GM12878 (cell line): ENCODE measurements at regions not wholly inside any gene's neighbourhood (a gene's known extent, or its start where the extent isn't known, plus 50 kb on each side); places are given as distances from the start of the nearest gene placed in this dataset.

Source experiments
- ATAC-seq: fragments of 200-7000 bp; cut with Tn5 transposase; 3 replicates; pipeline ENCODE4 v1.9.1; 2020; ENCODE audit warnings: mild to moderate bottlenecking, moderate library complexity
- BruUV-seq: library from RNA; stranded (reverse); fragments of 400-500 nt; replicated peaks from 2 replicates; lab custom pipeline; 2021; lab: Mats Ljungman, UMichigan
- CTCF ChIA-PET: fragments of 300-600 bp; sonication (Branson Sonifier 250); formaldehyde crosslinking; extraction: SDS; loops from one replicate; lab custom pipeline; 2021; ENCODE audit warnings: inconsistent platforms; lab: Yijun Ruan, JAX
- POLR2A ChIA-PET: fragments of 350-600 bp; formaldehyde crosslinking; extraction: SDS; loops from one replicate; lab custom pipeline; 2021; ENCODE audit warnings: inconsistent platforms; lab: Charles Lee
- RAD21 ChIA-PET: fragments of 300-600 bp; sonication (Branson Sonifier 250); formaldehyde crosslinking; loops from one replicate; lab custom pipeline; 2023; ENCODE audit warnings: antibody characterized with exemption; ENCODE audit not compliant: unreplicated experiment; lab: Charles Lee
- SMC1A ChIA-PET: fragments of 300-600 bp; sonication (Branson Sonifier 250); formaldehyde crosslinking; loops from one replicate; lab custom pipeline; 2023; ENCODE audit not compliant: unreplicated experiment, uncharacterized antibody; lab: Charles Lee
- DNase-seq: peaks from one replicate; pipeline ENCODE4 v3.0.0-alpha.2; 2011; ENCODE audit warnings: low read depth, low spot score
- FAIRE-seq: peaks from 3 replicates; lab custom pipeline; 2011; peaks lifted over from hg19 to GRCh38; lab: Jason Lieb, UNC
- H2AFZ ChIP-seq: 2 replicates; pipeline ENCODE4 v1.6.0; 2011; ENCODE audit warnings: low read depth, low read length, control low read depth; ENCODE audit not compliant: control insufficient read depth
- H3K27ac ChIP-seq: 2 replicates; pipeline ENCODE4 v1.5.1; 2011; ENCODE audit warnings: control low read depth; ENCODE audit not compliant: control insufficient read depth, insufficient read depth
- H3K27me3 ChIP-seq, 2 experiments: replicated peaks in 1 of 2; 2 replicates each; pipeline versions ENCODE4 v1.6.0 to v1.6.1; 2011; ENCODE audit warnings: low read length in 1 of 2; ENCODE audit not compliant: control insufficient read depth in 2 of 2, insufficient read depth in 2 of 2
- H3K36me3 ChIP-seq, 2 experiments: 2 replicates each; pipeline ENCODE4 v1.5.1; 2011; ENCODE audit warnings: low read length in 1 of 2; ENCODE audit not compliant: control insufficient read depth in 2 of 2, insufficient read depth in 2 of 2
- H3K4me1 ChIP-seq: 2 replicates; pipeline ENCODE4 v1.6.1; 2011; ENCODE audit warnings: mild to moderate bottlenecking, low read length, moderate library complexity, mixed read lengths; ENCODE audit not compliant: control insufficient read depth, insufficient read depth
- H3K4me2 ChIP-seq: 2 replicates; pipeline ENCODE4 v1.6.0; 2011; ENCODE audit warnings: control low read depth; ENCODE audit not compliant: control insufficient read depth, insufficient read depth
- H3K4me3 ChIP-seq: fragments of 200-600 bp; sonication (generic); 2 replicates; pipeline ENCODE4 v1.5.1; 2016
- H3K79me2 ChIP-seq: 2 replicates; pipeline ENCODE4 v1.6.0; 2011; ENCODE audit warnings: low read length; ENCODE audit not compliant: control insufficient read depth, insufficient read depth
- H3K9ac ChIP-seq: 2 replicates; pipeline ENCODE4 v1.8.0; 2011; ENCODE audit warnings: low read length, control low read depth, mixed read lengths; ENCODE audit not compliant: control insufficient read depth, insufficient read depth
- H3K9me3 ChIP-seq: replicated peaks from 3 replicates; pipeline ENCODE4 v1.5.1; 2011; ENCODE audit warnings: mild to moderate bottlenecking, low read length; ENCODE audit not compliant: control insufficient read depth, insufficient read depth
- H4K20me1 ChIP-seq: 2 replicates; pipeline ENCODE4 v1.6.0; 2011; ENCODE audit not compliant: control insufficient read depth, insufficient read depth
- ATF3 ChIP-seq: IDR thresholded peaks from 2 replicates; pipeline ENCODE4 v1.6.1; 2011; ENCODE audit warnings: low read depth, mild to moderate bottlenecking, low read length, moderate library complexity, borderline replicate concordance; ENCODE audit errors: extremely low read depth
- BMI1 ChIP-seq: fragments of 450-650 bp; IDR thresholded peaks from 2 replicates; pipeline ENCODE4 v1.6.1; 2016; ENCODE audit warnings: mild to moderate bottlenecking, moderate library complexity, borderline replicate concordance
- BRCA1 ChIP-seq: IDR thresholded peaks from 2 replicates; pipeline ENCODE4 v1.6.1; 2011; ENCODE audit warnings: low read depth, low read length, improper control_type of control experiment
- ESRRA ChIP-seq: IDR thresholded peaks from 2 replicates; pipeline ENCODE4 v1.6.1; 2012; ENCODE audit warnings: mild to moderate bottlenecking, low read length, improper control_type of control experiment
- JUND ChIP-seq: IDR thresholded peaks from 2 replicates; pipeline ENCODE4 v1.6.1; 2012; ENCODE audit warnings: low read depth, mild to moderate bottlenecking, low read length, improper control_type of control experiment, moderate library complexity
- NKRF ChIP-seq: fragments of 450-650 bp; conservative IDR thresholded peaks from 2 replicates; pipeline ENCODE4 v1.6.1; 2017; ENCODE audit warnings: mild to moderate bottlenecking, moderate library complexity
- RAD21 ChIP-seq: IDR thresholded peaks from 2 replicates; pipeline ENCODE4 v1.6.1; 2011; ENCODE audit warnings: mild to moderate bottlenecking, low read depth, low read length, moderate library complexity; ENCODE audit not compliant: insufficient read depth
- SKIL ChIP-seq: fragments of 450-650 bp; IDR thresholded peaks from 2 replicates; pipeline ENCODE4 v1.6.1; 2017; ENCODE audit warnings: mild to moderate bottlenecking, low read depth, inconsistent platforms; ENCODE audit not compliant: poor library complexity, severe bottlenecking
- SMC3 ChIP-seq: IDR thresholded peaks from 2 replicates; pipeline ENCODE4 v1.6.1; 2011; ENCODE audit warnings: low read length, improper control_type of control experiment, borderline replicate concordance
- WGBS: methylation state at CpG from one replicate; pipeline ENCODE4 v1.1.6; 2016; ENCODE audit warnings: low lambda C conversion rate; ENCODE audit not compliant: insufficient replicate concordance, insufficient coverage; ENCODE audit errors: missing lambda C conversion rate; 5-methylcytosine and 5-hydroxymethylcytosine counted together
- in situ Hi-C: fragments of 300-500 bp; cut with MboI; formaldehyde crosslinking; loops from 9 replicates; pipeline ENCODE4 v1.14.3; 2018; ENCODE audit warnings: mixed read lengths
- intact Hi-C: fragments of 100-400 bp; cut with micrococcal nuclease; formaldehyde crosslinking; loops from one replicate; pipeline ENCODE4 v1.14.2; 2022; ENCODE audit not compliant: unreplicated experiment
- TF ChIP-seq, protein P1 (sequence below): fragments of 450-650 bp; IDR thresholded peaks from 2 replicates; pipeline ENCODE4 v1.6.1; 2017; ENCODE audit warnings: borderline replicate concordance
- TF ChIP-seq, protein P2 (sequence below): fragments of 150-350 bp; IDR thresholded peaks from 2 replicates; pipeline ENCODE4 v1.6.1; 2016; ENCODE audit warnings: low read depth, low read length

DNA sequence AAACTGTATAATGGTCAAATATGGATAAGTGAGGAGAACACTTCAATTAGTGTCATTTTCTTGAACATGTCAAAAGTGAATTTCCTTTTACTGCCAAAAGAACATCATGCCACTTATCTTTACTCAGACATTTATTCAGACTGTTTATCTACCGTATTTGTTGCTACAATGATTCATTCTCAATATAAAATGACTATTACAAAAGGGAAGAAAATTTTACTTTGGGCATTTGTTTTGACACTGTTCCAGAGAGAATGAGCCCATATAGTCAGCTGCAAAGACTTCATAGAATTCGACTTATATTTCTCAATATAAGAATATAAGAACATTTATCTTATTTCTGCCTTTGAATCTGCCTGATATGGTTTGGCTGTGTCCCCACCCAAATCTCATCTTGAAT is 1699.1 kb downstream of the BRINP3 start (continued):
- no peak for TF ChIP-seq NKRF
- no peak for TF ChIP-seq ATF3
- TF ChIP-seq BRCA1, result no peak

GRCh38 chr1:188782220-188782841 is 1695.3 kb downstream of the BRINP3 start:
- Histone ChIP-seq H4K20me1 (no peaks in the 10 kb centered on the region), H3K79me2 (no peaks in the 10 kb centered on the region), H3K27me3 (no peaks in the 10 kb centered on the region), H3K4me2 (no peak overlapping the region), H3K9ac (no peak overlapping the region), H3K4me3 (no peak overlapping the region), H3K4me1 (no peaks in the 10 kb centered on the region), H3K36me3 (no peaks in the 10 kb centered on the region), H3K27ac (no peak overlapping the region), H3K9me3 (no peaks in the 10 kb centered on the region), H2AFZ (no peak overlapping the region)
- in situ Hi-C loops, result no loop called here
- DNase-seq (no peak), FAIRE-seq (no peak), ATAC-seq (peak; percentile 99)
- WGBS, result 17% methylated on average over 6 of the region's 6 CpGs
- ChIA-PET POLR2A (no interaction called here), CTCF (interaction anchor here (0.6 to 2.6 kb wide), 21 partner anchors 9 to 1368 kb away, joined by 3 to 14 read pairs (median 4); no protein-coding TSS in a partner anchor), RAD21 (interaction anchor here (1.0 to 1.3 kb wide), 2 partner anchors 12 to 854 kb away, joined by 3 to 4 read pairs; no protein-coding TSS in a partner anchor), SMC1A (interaction anchor here (0.9 to 2.3 kb wide), 2 partner anchors 854 to 1369 kb away, joined by 3 to 8 read pairs; no protein-coding TSS in a partner anchor)
- no TSS peak for BruUV-seq
- intact Hi-C loops, result no loop called here
- TF ChIP-seq, protein P1, sequence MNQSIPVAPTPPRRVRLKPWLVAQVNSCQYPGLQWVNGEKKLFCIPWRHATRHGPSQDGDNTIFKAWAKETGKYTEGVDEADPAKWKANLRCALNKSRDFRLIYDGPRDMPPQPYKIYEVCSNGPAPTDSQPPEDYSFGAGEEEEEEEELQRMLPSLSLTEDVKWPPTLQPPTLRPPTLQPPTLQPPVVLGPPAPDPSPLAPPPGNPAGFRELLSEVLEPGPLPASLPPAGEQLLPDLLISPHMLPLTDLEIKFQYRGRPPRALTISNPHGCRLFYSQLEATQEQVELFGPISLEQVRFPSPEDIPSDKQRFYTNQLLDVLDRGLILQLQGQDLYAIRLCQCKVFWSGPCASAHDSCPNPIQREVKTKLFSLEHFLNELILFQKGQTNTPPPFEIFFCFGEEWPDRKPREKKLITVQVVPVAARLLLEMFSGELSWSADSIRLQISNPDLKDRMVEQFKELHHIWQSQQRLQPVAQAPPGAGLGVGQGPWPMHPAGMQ, result no peak
- TF ChIP-seq SKIL, result no peak
- no peak for TF ChIP-seq JUND
- TF ChIP-seq ESRRA, result no peak
- TF ChIP-seq SMC3, result peak; percentile 35; the same call in 1 of the 2 replicates
- TF ChIP-seq, protein P2, sequence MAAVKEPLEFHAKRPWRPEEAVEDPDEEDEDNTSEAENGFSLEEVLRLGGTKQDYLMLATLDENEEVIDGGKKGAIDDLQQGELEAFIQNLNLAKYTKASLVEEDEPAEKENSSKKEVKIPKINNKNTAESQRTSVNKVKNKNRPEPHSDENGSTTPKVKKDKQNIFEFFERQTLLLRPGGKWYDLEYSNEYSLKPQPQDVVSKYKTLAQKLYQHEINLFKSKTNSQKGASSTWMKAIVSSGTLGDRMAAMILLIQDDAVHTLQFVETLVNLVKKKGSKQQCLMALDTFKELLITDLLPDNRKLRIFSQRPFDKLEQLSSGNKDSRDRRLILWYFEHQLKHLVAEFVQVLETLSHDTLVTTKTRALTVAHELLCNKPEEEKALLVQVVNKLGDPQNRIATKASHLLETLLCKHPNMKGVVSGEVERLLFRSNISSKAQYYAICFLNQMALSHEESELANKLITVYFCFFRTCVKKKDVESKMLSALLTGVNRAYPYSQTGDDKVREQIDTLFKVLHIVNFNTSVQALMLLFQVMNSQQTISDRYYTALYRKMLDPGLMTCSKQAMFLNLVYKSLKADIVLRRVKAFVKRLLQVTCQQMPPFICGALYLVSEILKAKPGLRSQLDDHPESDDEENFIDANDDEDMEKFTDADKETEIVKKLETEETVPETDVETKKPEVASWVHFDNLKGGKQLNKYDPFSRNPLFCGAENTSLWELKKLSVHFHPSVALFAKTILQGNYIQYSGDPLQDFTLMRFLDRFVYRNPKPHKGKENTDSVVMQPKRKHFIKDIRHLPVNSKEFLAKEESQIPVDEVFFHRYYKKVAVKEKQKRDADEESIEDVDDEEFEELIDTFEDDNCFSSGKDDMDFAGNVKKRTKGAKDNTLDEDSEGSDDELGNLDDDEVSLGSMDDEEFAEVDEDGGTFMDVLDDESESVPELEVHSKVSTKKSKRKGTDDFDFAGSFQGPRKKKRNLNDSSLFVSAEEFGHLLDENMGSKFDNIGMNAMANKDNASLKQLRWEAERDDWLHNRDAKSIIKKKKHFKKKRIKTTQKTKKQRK, result no peak
- no peak for TF ChIP-seq BMI1
- peak; percentile 41; the same call in 1 of the 2 replicates for TF ChIP-seq RAD21
